Small intestine (tissue), 7 donors: ENCODE measurements at regions not wholly inside any gene's neighbourhood (a gene's known extent, or its start where the extent isn't known, plus 50 kb on each side); places are given as distances from the start of the nearest gene placed in this dataset.

ENCODE experiments used
- DNase-seq, 2 donors: peaks; one replicate each; pipeline versions ENCODE4 v3.0.0 to v3.0.0-alpha.2; 2013
- FAIRE-seq: peaks from 2 replicates; lab custom pipeline; 2012; peaks lifted over from hg19 to GRCh38; lab: Jason Lieb, UNC
- H3K27ac ChIP-seq, 3 donors: one replicate each; pipeline ENCODE4 v1.5.1; 2013; ENCODE audit warnings: low read length in 2 of 3, mild to moderate bottlenecking in 2 of 3, control low read depth in 1 of 3, inconsistent platforms in 1 of 3, low read depth in 1 of 3, moderate library complexity in 1 of 3
- H3K27me3 ChIP-seq, 3 donors: one replicate each; pipeline ENCODE4 v1.6.1; 2013; ENCODE audit warnings: low read length in 3 of 3, inconsistent platforms in 1 of 3; ENCODE audit not compliant: control insufficient read depth in 3 of 3, insufficient read depth in 3 of 3
- H3K36me3 ChIP-seq, 3 donors: one replicate each; pipeline ENCODE4 v1.6.1; 2013; ENCODE audit warnings: low read length in 3 of 3, inconsistent platforms in 1 of 3, low read depth in 1 of 3, mild to moderate bottlenecking in 1 of 3, moderate library complexity in 1 of 3; ENCODE audit not compliant: control insufficient read depth in 3 of 3, insufficient read depth in 2 of 3
- H3K4me1 ChIP-seq, 3 donors: one replicate each; pipeline ENCODE4 v1.6.1; 2013; ENCODE audit warnings: low read length in 2 of 3, inconsistent platforms in 1 of 3, low read depth in 1 of 3, mild to moderate bottlenecking in 1 of 3, moderate library complexity in 1 of 3; ENCODE audit not compliant: control insufficient read depth in 3 of 3, insufficient read depth in 2 of 3
- H3K4me3 ChIP-seq, 3 donors: one replicate each; pipeline ENCODE4 v1.5.1; 2013; ENCODE audit warnings: low read length in 3 of 3, control low read depth in 1 of 3, inconsistent platforms in 1 of 3, low read depth in 1 of 3, mild to moderate bottlenecking in 1 of 3, moderate library complexity in 1 of 3
- H3K9me3 ChIP-seq, 2 donors: one replicate each; pipeline ENCODE4 v1.6.1; 2013; ENCODE audit warnings: low read depth in 1 of 2, low read length in 1 of 2; ENCODE audit not compliant: control insufficient read depth in 2 of 2, insufficient read depth in 1 of 2
- WGBS, 3 donors: extraction: QIAGEN DNeasy Blood & Tissue Kit; methylation state at CpG; one replicate each; pipeline ENCODE4 v1.1.7; 2013; 5-methylcytosine and 5-hydroxymethylcytosine counted together
- donor health status: healthy with polysubstance abuse.
- donor health status: control.
- donor health status: control.
- donor health status: Bipolar disorder and iron deficiency.
- donor health status: healthy.

DNA sequence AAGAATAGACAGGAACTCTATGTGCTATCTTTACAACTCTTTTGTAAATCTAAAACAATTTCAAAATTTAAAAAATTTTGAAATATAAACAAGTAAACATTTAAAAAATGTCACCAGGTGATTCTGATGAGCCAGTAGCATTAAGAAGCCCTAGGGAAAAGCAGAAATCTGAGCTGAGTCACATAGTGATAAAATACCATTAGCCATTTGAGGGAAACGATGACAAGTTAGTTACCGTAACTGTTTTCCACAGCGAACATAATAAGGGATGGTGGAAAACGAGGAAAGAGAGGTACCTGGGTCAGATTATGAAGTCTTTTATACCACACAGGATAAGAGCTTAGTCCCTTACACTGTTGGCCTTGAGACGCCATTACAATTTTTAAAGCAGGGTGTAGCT is 55.5 kb downstream of the PRR15 start:
- FAIRE-seq = no peak
- no peaks in the 10 kb centered on the region for H3K36me3 ChIP-seq
- peaks cover 0 to 2% (median 0%) of the 10 kb centered on the region in 3 donors for H3K27me3 ChIP-seq
- no peak overlapping the region for H3K4me3 ChIP-seq
- DNase-seq = no peak
- no peaks in the 10 kb centered on the region for H3K4me1 ChIP-seq
- WGBS, 3 donors = 88 to 92% (median 89%) methylated on average over 5 of the region's 5 CpGs
- no peaks in the 10 kb centered on the region for H3K9me3 ChIP-seq
- no peak overlapping the region for H3K27ac ChIP-seq

DNA sequence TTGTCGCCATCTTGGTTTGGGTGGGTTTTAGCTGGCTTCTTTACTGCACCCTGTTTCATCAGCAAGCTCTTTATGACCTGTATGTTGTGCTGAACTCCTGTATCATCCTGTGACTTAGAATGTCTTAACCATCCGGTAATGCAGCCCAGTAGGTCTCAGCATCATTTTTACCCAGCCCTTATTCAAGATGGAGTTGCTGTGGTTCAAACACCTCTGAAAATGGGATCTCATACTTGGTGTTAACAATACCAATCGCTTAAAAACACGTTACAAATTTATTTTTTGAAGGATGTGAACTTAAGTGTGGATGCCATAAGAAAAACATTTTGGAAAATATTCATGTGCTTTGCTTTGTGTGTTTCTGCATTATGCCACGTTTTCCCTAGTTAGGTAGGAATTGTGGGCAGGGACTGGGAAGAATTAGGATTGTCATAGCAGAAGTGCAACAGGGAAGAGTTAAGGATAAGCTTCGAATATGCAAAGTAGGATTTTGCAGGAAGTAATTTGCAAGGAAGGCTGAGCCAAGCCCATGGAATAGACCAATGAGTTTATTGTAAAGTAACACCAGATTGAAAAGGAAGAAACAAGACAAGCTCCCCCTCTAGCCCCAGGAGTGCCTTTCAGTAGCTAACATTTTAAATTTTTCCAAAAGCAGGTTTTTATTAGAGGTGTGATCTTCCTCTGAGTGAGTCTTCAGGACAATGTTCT is 56.4 kb downstream of the PRR15 start:
- H3K27me3 ChIP-seq = peaks cover 0 to 2% (median 0%) of the 10 kb centered on the region in 3 donors
- no peaks in the 10 kb centered on the region for H3K4me1 ChIP-seq
- DNase-seq = no peak
- no peaks in the 10 kb centered on the region for H3K36me3 ChIP-seq
- no peaks in the 10 kb centered on the region for H3K9me3 ChIP-seq
- 65 to 74% (median 68%) methylated on average over 6 of the region's 6 CpGs for WGBS, 3 donors
- FAIRE-seq = no peak
- H3K27ac ChIP-seq = no peak overlapping the region
- no peak overlapping the region for H3K4me3 ChIP-seq

DNA sequence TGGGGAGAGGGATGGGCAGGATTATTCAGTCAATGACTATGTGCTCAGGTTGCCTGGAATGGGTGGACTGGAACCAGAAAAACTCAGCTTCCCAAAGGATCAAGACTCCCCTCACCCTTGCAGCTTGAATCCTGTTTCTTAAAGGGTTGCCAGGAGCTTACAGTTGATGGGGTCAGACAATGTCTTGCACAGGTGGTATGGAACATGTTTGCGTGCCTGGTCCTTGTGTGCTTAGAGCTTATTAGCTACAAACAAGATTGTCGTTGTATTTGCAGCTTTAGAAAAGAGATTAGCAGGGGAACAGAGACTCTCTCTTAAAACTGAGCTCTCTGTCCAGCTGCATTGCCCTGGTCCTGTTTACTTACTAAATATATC is 56.9 kb downstream of the PRR15 start:
- 68 to 74% (median 72%) methylated on average over 2 of the region's 2 CpGs for WGBS, 3 donors
- Histone ChIP-seq H3K4me3 (no peak overlapping the region), H3K4me1 (no peaks in the 10 kb centered on the region), H3K9me3 (no peaks in the 10 kb centered on the region), H3K27ac (no peak overlapping the region), H3K27me3 (peaks cover 0 to 2% (median 0%) of the 10 kb centered on the region in 3 donors), H3K36me3 (no peaks in the 10 kb centered on the region)
- FAIRE-seq = no peak
- no peak for DNase-seq

DNA sequence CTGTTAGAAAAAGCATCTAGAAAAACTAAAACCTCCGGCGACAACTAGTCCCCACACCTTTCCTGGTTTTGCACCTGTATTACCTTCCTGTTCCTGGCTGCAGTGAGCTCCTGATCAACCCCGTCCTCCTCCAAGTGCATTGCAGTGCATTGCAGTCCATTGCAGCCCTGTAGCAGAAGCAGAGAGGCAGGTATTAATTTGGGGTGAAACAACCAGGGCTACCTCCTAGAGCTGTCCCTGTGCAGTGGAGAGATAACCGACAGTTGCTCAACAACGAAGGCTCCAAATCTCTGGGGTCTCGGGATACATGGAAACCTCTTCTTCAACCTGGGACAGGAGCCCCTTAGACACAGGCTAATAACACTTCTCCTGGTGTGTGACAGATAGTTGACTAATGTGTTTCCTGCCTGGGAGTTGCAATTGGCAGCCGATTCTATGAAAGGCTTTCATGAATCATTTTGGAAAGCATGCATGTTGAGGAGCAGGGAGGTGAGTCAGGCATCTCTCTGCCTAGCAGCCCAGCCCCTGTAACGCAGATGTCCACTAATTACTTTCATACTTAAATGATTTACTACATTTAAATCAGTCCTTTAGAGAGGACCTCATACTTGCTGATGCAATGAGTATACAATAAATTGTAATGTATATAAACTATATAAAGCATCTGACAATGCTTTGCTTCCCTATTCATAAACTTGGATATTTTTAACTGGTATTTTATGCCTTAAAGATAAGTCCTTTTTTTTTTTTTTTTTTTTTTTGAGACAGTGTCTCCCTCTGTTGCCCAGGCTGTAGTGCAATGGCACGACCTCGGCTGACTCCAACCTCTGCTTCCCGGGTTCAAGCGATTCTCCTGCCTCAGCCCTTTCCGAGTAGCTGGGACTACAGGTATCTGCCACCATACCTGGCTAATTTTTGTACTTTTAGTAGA is 59.0 kb downstream of the PRR15 start:
- H3K27ac ChIP-seq = no peak overlapping the region
- H3K4me1 ChIP-seq = no peaks in the 10 kb centered on the region
- H3K4me3 ChIP-seq = no peak overlapping the region
- no peak for FAIRE-seq
- H3K36me3 ChIP-seq = no peaks in the 10 kb centered on the region
- WGBS, 3 donors = 77 to 82% (median 78%) methylated on average over 13 of the region's 13 CpGs
- no peaks in the 10 kb centered on the region for H3K9me3 ChIP-seq
- peaks cover 0 to under 1% (median 0%) of the 10 kb centered on the region in 3 donors for H3K27me3 ChIP-seq
- DNase-seq = no peak

DNA sequence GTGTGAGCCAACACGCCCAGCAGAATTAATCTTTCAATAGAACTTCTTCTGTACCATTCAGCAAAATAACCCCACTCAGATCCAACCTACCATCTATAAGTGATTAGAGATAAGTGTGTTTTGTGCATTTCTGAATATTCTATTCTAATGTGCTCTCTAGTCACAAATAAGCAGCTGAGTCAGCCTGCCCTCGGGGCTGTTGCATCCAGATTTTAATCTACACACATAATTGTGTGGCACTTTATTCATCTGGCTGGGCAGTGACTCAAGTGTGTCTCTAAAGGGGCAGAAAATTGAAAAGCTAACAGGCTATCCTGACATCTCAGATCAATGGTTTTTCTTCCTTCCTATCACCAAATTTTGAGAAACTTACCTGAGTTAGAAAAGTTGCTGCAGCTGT is 60.3 kb downstream of the PRR15 start:
- Histone ChIP-seq H3K4me1 (no peaks in the 10 kb centered on the region), H3K27me3 (peaks cover 0 to 4% (median 0%) of the 10 kb centered on the region in 3 donors), H3K36me3 (no peaks in the 10 kb centered on the region), H3K27ac (no peak overlapping the region), H3K4me3 (no peak overlapping the region), H3K9me3 (no peaks in the 10 kb centered on the region)
- DNase-seq (no peak), FAIRE-seq (no peak)
- WGBS, 3 donors = 66 to 72% (median 67%) methylated on average over 2 of the region's 2 CpGs

DNA sequence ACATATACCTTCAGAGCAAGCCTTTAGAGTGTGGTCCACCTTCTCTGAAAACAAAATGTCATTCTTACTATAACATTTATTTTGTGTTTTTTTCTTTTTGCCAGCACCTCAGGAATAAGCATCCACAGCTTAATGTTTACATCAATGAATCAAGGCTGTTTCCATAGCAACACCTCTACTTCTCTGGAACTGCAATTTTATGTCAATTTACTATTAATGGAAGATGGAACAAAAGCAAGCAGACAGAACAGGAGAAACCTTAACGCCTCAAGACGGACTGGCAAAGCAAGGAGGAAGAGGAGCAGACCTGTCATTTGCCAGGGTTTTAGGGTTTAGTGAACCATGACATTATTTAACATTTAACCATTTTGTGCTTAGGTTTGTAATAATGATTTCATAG is 63.1 kb downstream of the PRR15 start:
- 74 to 86% (median 77%) methylated on average over 2 of the region's 2 CpGs for WGBS, 3 donors
- H3K4me3 ChIP-seq = no peak overlapping the region
- peaks cover 0 to 4% (median 2%) of the 10 kb centered on the region in 3 donors for H3K27me3 ChIP-seq
- no peak overlapping the region for H3K27ac ChIP-seq
- FAIRE-seq (no peak), DNase-seq (no peak)
- H3K4me1 ChIP-seq = no peaks in the 10 kb centered on the region
- H3K9me3 ChIP-seq = no peaks in the 10 kb centered on the region
- H3K36me3 ChIP-seq = no peaks in the 10 kb centered on the region

DNA sequence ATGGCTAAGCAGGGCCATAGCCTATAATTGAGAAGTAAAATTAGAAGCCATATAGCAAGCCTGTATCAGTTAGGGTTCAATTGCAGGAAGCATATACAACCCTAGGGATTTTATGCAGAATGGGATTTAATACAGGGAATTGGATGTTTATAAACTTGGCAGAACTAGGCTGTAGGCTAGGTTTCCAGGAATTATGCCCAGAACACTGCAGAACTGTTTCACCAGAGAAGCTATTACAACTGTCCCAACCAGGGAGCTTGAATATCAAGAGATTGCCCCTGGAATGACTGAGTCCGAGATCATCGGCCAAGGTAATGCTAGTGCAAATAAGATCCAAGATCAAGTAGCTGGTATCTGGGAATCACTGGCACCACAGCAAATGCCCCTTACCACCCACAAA is 64.0 kb downstream of the PRR15 start:
- FAIRE-seq (no peak), DNase-seq (no peak)
- Histone ChIP-seq H3K27me3 (peaks cover 0 to 4% (median 2%) of the 10 kb centered on the region in 3 donors), H3K4me1 (no peaks in the 10 kb centered on the region), H3K27ac (no peak overlapping the region), H3K9me3 (no peaks in the 10 kb centered on the region), H3K4me3 (no peak overlapping the region), H3K36me3 (no peaks in the 10 kb centered on the region)
- WGBS, 3 donors = 81 to 95% (median 85%) methylated on average over 2 of the region's 2 CpGs

DNA sequence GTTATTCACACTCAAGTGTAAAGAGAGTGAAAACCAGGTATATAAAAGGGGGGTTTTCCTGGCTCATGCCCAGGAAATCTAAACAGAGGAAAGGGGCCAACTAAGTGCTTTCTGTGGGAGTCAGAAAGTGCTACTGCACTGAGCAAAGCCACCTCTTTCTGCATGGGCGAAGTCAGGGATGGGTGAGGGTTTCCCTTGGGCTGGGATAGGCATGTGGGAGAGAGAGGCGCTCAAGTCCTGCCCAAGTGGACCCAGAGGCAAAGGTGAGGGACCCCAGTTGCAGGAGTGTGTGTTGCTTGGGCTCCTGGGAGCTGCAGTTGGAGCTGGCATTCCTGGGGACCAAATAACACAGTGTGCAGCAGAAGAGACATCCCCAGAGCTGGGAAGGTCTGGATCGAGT is 65.9 kb downstream of the PRR15 start:
- H3K27ac ChIP-seq = no peak overlapping the region
- no peak overlapping the region for H3K4me3 ChIP-seq
- no peaks in the 10 kb centered on the region for H3K4me1 ChIP-seq
- no peaks in the 10 kb centered on the region for H3K36me3 ChIP-seq
- FAIRE-seq = no peak
- no peak for DNase-seq
- 81 to 89% (median 82%) methylated on average over 3 of the region's 3 CpGs for WGBS, 3 donors
- H3K9me3 ChIP-seq = no peaks in the 10 kb centered on the region
- peaks cover 0 to 4% (median 2%) of the 10 kb centered on the region in 3 donors for H3K27me3 ChIP-seq
